GM19455 (cell line): ENCODE measurements at regions not wholly inside any gene's neighbourhood (a gene's known extent, or its start where the extent isn't known, plus 50 kb on each side); places are given as distances from the start of the nearest gene placed in this dataset.

Experiments used
- ATAC-seq: cut with Tn5 transposase; IDR thresholded peaks from one replicate; pipeline ENCODE4 v1.9.1; 2021; ENCODE audit not compliant: unreplicated experiment

- ATAC-seq, result no peak
These were observed 140.1 kb upstream of the ASB18 start for GRCh38 chr2:236404346-236404745.

DNA sequence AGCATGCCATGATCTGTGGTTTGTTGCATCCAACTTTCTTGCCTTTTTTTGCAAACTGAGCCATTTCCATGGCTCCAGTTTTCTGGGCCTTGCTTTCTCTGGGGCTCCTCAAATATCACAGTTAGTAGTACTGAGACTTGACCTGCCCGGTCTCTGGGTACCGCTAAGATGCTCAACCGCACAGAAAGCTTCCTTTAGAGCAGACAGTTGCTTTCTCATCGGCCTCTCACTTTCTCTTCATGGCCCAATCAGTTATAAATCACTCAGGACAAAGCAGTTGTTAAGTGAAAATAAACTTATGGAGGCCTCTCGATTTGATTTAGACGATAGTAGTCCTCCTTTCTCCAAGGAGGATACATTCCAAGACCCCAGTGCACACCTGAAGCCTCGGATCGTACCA, 141.2 kb upstream of the ASB18 start:
- no peak for ATAC-seq

GRCh38 chr2:236408090-236408489, 143.9 kb upstream of the ASB18 start:
- ATAC-seq, result no peak

GRCh38 chr2:236408786-236409185, 144.6 kb upstream of the ASB18 start:
- ATAC-seq, result no peak

GRCh38 chr2:236415684-236416444, 151.7 kb upstream of the ASB18 start:
- ATAC-seq, result no peak

GRCh38 chr2:236417150-236417549, 152.5 kb upstream of the ACKR3 start:
- no peak for ATAC-seq

DNA sequence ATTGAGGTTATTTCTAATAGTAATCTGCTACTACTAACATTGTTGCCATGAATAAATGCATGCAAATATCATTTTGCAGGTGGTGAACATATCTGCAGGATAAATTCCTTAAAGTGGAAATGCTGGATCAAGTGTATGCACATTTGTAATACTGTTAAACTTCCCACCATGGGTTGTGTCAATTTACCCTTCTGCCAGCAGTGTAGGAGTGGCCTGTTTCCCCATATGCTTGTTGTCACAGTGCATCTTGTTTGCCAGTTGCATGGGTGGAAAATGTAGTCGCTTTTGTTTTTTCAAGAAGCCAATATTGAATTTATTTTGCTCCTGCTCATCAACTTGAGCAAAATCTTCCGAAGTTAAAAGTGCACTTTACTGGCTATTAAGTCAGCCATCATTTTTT, 139.0 kb upstream of the ACKR3 start:
- ATAC-seq, result no peak

GRCh38 chr2:236434593-236434992, 135.0 kb upstream of the ACKR3 start:
- ATAC-seq, result no peak

DNA sequence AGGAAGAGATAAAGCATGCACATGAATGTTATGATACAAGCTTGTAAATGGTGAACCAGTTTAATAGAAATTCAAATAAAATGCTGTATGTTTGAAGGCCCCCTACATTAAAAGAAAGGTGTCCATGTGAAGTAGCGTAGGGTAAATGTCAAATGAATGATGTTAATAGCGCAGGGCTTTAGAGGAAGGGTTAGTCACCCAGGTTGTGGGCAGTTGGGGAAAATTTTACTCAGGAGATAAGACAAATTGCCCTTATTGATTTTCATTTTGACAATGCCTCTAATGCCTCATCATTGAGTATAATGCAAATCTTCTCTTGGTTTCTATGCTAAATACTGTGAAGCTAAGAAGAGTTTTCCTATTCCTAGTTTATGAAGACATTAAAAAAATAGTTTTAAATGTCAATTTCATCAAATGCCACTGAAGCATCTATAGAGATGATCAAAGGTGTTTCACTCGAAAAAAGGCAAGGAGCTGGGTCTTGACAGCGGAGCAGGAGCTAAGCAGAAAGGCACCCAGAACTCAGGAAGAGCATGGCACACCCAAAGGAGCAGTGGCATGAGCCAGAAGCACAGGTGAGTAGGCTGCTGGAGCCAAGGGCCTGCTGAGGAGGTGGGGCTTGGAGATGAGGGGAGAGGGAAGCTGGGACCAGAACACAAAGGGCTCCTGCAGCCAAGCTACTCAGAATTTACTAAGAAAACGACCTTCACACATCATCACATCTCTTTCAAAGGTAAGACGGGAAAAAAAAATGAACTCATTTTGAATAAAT, 129.3 kb upstream of the ACKR3 start:
- ATAC-seq, result no peak

GRCh38 chr2:236444187-236444586, 125.4 kb upstream of the ACKR3 start:
- ATAC-seq, result no peak

GRCh38 chr2:236445678-236446077, 123.9 kb upstream of the ACKR3 start:
- no peak for ATAC-seq

DNA sequence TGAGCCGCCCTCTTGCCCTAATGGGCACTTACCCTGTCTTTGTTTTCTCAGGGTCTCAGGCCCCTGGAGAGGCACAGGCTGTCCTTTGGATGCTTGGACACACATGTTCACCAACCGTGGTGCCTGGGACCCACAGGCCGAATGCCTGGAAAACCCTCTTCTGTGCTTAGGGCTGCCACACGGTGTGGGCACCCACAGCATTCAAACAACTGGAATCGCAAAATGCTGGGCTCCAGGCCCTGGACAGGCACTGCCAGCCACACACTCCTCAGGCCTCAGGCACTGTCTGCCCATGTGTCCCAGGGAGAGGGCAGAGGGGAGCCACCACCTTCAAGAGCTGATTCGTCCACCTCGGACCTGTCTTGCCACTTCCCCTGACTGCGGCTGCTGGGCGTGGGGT, 123.1 kb upstream of the ACKR3 start:
- ATAC-seq, result no peak

DNA sequence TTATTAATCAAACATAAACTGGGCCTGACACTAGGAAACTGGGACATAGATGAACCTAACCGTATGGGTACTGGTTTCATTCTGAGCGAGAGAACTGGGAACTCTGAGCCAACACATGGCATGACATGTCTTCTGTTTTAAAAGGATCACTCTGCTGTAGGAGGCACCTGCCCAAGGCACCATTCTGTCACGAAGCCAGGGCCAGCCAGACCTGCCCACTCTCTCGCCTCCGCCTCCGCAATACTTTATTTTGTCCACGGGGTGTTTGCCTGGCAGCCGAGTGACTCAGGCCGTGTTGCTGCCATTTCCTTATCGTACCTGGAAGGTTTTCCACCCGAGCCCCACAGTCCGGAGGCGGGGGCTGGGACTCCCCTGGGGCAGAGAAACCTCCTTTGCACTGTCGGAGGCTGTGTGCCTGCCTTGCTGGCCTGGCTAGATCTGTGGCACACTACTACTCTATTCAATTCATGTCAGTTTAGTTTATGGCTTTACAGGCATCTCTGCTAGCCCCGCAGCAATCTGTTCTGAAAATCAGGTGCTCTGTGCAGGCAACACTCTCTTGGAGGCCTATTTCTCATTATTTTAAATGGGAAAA, 120.4 kb upstream of the ACKR3 start:
- ATAC-seq, result no peak

GRCh38 chr2:236452238-236452637, 117.4 kb upstream of the ACKR3 start:
- no peak for ATAC-seq

GRCh38 chr2:236454076-236454475, 115.5 kb upstream of the ACKR3 start:
- ATAC-seq, result no peak

DNA sequence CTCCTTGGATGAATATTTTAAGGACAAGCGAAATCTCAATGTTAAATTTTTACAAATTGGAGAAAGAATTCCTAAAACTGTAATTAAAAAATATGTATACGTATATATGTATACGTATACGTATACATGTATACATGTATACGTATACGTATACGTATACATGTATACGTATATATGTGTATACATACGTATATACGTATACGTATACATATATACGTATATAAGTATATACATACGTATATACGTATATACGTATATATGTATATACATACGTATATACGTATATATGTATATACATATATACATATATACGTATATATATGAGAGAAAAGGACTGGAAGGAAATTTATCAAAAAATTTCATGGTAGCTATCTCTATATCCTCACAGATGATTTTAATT, 110.2 kb upstream of the ACKR3 start:
- ATAC-seq, result no peak

GRCh38 chr2:236464140-236464539, 105.5 kb upstream of the ACKR3 start:
- no peak for ATAC-seq

DNA sequence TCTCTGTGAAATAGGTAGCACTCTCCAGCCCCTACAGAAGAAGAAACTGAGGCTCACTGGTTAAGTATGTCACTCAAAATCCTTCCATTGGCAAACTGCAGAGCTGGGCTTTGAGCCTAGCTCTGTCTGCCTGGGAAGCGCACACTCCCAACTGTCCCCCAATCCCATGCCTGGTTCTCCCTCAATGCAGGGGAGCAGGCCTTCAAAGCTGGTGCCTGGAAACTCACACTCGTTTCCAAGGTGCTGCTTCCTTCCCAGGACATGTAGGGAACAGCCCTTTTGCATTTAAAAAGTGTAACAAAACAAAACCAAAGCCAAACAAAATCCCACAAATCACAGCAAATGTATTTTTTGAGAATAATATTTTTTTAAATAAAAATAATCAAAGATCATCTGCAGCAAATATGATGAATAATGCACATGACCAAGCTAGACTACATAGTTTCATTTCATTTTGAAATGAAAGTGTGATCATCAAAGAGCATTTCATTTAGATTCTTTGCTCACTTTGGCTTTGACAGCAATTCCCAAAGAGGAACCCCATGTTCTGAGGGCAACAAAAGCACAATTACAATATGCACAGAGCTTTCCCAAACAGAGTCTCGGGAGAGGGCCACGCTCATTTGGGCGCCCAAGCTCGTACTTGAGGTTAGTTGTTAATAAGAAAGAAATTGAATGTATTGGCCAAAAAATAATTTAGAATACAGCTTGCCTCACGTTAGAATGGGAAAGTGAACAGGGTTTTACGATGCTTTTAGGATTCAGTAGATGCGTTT, 96.7 kb upstream of the ACKR3 start:
- no peak for ATAC-seq

GRCh38 chr2:236473691-236474090, 95.9 kb upstream of the ACKR3 start:
- no peak for ATAC-seq

DNA sequence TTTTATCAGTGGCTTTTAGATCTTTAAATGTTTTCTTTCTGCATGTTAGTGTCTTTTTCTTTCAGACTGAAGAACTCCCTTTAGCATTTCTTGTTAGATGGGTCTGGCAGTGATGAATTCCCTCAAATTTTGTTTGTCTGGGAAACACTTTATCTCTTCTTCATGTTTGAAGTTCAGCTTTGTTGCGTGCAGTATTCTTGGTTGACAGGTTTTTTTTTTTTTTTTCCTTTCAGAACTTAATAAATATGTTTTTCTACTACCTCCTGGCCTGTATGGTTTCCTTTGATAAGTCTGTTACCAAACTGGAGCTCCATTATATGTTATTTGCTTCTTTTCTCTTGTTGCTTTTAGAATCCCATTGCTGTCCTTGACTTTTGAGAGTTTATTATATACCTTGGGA, 89.8 kb upstream of the ACKR3 start:
- no peak for ATAC-seq

- no peak for ATAC-seq
These were observed 86.5 kb upstream of the ACKR3 start for GRCh38 chr2:236483102-236483501.
